RWPE1 (cell line): ENCODE measurements at regions not wholly inside any gene's neighbourhood (a gene's known extent, or its start where the extent isn't known, plus 50 kb on each side); places are given as distances from the start of the nearest gene placed in this dataset.

Source experiments
- CTCF ChIA-PET: fragments of 350-600 bp; sonication (Branson Sonifier 250); formaldehyde crosslinking; extraction: SDS; loops from one replicate; lab custom pipeline; 2021; lab: Yijun Ruan, JAX
- POLR2A ChIA-PET: fragments of 400-600 bp; formaldehyde crosslinking; extraction: SDS; loops from one replicate; lab custom pipeline; 2020; ENCODE audit warnings: antibody characterized with exemption; ENCODE audit not compliant: low non-redundant PET; lab: Yijun Ruan, JAX
- DNase-seq: peaks from one replicate; pipeline ENCODE4 v3.0.0; 2012; ENCODE audit warnings: low spot score
- H3K27ac ChIP-seq: fragments of 450-650 bp; 2 replicates; pipeline ENCODE4 v1.5.1; 2017
- TF ChIP-seq, protein P1 (sequence below): fragments of 450-650 bp; conservative IDR thresholded peaks from 2 replicates; pipeline ENCODE4 v1.5.1; 2017; ENCODE audit warnings: low read depth, mild to moderate bottlenecking

DNA sequence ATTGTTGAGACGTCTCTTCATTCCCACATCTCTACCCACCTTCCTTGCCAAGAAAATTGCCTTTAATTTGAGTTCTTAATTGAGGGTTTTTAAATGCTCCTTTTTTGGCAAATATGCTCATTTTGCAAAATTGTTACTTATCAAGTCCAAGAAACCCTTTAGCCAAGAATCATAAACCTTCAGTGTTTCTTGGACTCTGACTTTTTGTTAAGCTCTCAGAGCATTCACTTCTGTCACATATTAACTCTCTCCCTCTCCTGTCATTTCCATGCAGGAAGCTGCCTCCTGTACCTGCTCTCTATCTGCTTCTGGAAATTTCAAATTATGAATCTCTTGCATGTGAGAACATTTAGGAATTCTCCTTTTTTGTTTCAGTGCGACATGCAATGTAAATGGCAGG is 100.0 kb upstream of the PIEZO2 start:
- CTCF ChIA-PET, result interaction anchor here (0.5 kb wide), 1 partner anchor 118 kb away, joined by 3 read pairs; no protein-coding TSS in a partner anchor
- POLR2A ChIA-PET, result no interaction called here
- DNase-seq, result no peak
- H3K27ac ChIP-seq, result no peak overlapping the region
- TF ChIP-seq, protein P1, sequence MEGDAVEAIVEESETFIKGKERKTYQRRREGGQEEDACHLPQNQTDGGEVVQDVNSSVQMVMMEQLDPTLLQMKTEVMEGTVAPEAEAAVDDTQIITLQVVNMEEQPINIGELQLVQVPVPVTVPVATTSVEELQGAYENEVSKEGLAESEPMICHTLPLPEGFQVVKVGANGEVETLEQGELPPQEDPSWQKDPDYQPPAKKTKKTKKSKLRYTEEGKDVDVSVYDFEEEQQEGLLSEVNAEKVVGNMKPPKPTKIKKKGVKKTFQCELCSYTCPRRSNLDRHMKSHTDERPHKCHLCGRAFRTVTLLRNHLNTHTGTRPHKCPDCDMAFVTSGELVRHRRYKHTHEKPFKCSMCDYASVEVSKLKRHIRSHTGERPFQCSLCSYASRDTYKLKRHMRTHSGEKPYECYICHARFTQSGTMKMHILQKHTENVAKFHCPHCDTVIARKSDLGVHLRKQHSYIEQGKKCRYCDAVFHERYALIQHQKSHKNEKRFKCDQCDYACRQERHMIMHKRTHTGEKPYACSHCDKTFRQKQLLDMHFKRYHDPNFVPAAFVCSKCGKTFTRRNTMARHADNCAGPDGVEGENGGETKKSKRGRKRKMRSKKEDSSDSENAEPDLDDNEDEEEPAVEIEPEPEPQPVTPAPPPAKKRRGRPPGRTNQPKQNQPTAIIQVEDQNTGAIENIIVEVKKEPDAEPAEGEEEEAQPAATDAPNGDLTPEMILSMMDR, result no peak

DNA sequence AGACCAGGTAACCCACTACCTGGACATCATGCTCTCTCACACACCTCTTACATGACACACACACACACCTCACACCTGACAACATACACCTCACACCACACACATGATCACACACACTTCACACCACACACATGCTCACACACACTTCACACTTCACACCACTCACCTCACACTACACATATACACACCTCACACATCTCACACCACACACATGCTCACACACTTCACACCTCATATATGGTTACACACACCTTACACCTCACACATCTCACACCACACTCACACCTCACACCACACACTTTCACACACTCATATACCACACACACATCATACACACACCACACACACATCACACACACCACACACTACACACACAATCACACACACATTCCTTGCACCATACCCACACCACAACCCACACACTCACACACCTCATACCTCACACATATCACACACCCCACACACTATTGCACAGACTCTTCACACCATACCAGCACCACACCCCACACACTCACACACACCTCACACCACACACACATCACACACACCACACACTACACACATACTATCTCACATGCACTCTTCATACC is 98.1 kb upstream of the PIEZO2 start:
- no peak for DNase-seq
- POLR2A ChIA-PET, result no interaction called here
- no peak overlapping the region for H3K27ac ChIP-seq
- TF ChIP-seq, protein P1, result no peak
- CTCF ChIA-PET, result no interaction called here

DNA sequence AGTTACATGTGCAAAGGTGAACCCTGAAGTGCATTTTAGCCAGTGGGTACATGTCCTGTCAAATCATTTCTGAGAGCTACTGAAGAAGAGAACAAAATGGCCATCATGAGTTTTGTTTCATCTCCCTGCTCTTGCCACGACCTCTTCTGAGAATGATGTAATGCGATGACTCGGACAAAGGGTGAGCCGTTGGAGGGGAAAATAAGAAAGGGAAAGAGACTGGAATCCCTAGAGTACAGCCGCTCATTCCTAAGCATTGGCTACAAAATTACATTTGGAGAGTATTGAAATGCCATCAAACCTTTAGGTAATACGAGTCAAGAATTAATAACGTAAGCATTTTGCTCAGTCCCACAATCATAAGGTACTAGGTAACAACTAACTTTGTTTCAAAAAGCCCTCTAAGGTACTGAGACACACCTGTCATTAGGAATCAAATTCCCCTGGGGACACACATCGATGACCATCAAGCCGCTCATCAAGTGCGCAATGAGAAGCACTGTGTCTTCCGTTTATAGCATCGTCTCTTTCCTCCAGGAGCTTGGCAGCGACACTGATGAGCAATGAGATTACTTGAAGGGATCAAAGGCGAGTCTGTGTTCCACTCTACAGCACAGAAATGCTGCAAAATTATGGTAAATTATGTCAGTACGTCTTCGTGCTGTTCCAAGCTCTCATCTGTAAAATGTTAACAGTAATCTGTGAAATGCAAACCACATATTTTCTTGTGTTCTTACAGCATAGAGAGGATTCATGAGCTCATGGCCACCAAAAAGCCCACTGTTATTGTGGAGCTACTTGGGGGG is 97.3 kb upstream of the PIEZO2 start:
- ChIA-PET POLR2A (no interaction called here), CTCF (interaction anchor here (0.6 to 0.7 kb wide), 2 partner anchors 10 to 13 kb away, joined by 3 to 5 read pairs; no protein-coding TSS in a partner anchor)
- no peak for DNase-seq
- TF ChIP-seq, protein P1, result no peak
- H3K27ac ChIP-seq, result no peak overlapping the region

DNA sequence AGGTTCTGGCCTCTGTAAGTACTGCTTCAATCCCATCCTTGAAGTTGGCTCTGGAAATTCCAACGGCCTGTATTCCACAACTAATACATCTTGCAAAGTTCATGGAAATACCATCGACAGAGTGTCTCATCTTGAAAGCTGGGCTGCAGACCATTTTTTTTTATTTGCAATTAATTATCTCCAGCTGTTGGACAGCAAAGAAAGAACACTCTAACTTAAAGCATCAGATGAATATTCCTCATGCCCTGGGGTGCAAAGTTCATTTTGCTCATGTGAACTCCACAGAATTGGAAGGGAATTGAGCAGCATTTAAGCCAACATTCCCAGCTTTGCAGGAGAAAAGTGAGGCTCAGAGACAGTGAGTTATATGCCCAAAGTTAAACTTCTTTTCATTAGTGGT is 96.5 kb upstream of the PIEZO2 start:
- ChIA-PET POLR2A (no interaction called here), CTCF (interaction anchor here (0.7 kb wide), 1 partner anchor 12 kb away, joined by 5 read pairs; no protein-coding TSS in a partner anchor)
- H3K27ac ChIP-seq, result no peak overlapping the region
- DNase-seq, result no peak
- TF ChIP-seq, protein P1, result no peak

- TF ChIP-seq, protein P1, result no peak
- no peak overlapping the region for H3K27ac ChIP-seq
- no peak for DNase-seq
- CTCF ChIA-PET, result no interaction called here
- POLR2A ChIA-PET, result no interaction called here
These were observed 88.1 kb upstream of the PIEZO2 start for GRCh38 chr18:11237484-11237883.

DNA sequence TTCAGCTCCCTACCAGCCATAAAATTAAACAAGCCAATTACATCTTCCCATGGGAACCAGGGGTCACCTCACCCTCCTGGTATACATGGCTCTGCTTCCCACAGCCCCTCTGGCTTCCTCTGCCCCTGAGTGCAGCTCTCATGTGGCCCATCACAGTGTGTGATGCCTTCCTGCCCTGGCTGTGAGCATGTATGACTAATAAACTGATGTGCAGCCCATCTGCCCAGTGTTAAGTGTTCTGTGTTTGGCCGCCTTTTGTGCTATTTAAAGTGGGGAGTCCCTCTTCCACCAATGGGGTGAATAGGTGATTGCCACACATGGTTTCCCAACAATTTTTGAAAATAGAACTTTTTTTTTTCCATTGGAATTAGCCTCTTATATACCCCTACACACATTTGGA is 87.7 kb upstream of the PIEZO2 start:
- CTCF ChIA-PET, result interaction anchor here (0.6 kb wide), 1 partner anchor 44 kb away, joined by 3 read pairs; no protein-coding TSS in a partner anchor

More for the DNA sequence above, 87.7 kb upstream of the PIEZO2 start:
- POLR2A ChIA-PET, result no interaction called here
- H3K27ac ChIP-seq, result no peak overlapping the region
- no peak for DNase-seq
- TF ChIP-seq, protein P1, result no peak
